ENCODE measurements at regions not wholly inside any gene's neighbourhood (a gene's known extent, or its start where the extent isn't known, plus 50 kb on each side); places are given as distances from the start of the nearest gene placed in this dataset.
A peak's percentile ranks its signal among the peaks of the same experiment; 100 is the strongest.

DNA sequence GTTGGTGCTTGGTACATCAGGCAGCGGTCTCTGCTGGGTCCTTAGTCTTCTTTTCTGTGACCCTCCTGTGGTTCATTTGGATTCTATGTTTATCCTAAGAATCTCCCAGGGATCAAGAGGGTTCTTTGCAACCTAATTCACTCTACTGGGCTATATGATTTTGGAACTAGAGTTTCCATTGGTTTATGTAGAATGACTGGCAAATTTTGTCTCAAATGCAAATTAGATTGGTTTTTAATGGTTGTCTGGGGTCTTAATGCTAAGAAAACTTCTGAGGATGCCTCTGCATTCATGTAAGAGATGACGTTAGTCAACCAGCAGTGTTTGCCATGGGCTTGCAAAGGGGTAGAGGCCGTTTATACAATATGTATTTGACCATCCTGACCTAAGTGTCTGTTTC is 129.8 kb upstream of the ZFP64 start:
- DNase-seq (ENCODE audit: low read depth in 2 of 2): no peak
- Histone ChIP-seq H3K27ac (ENCODE audit: insufficient read depth, low read length) (no peak overlapping the region), H3K4me2 (ENCODE audit: extremely low read depth, insufficient read depth, low read length) (no peak overlapping the region), H3K27me3 (ENCODE audit: control insufficient read depth, insufficient read depth, low read length) (no peaks in the 10 kb centered on the region), H3K4me1 (ENCODE audit: control insufficient read depth, extremely low read depth, insufficient read depth, low read length) (no peaks in the 10 kb centered on the region), H3K36me3 (ENCODE audit: control insufficient read depth, insufficient read depth, low read length) (no peaks in the 10 kb centered on the region), H2AFZ (ENCODE audit: low read length) (no peak overlapping the region), H4K20me1 (ENCODE audit: control insufficient read depth, extremely low read depth, insufficient read depth, low read length) (no peaks in the 10 kb centered on the region), H3K79me2 (ENCODE audit: control insufficient read depth, insufficient read depth, low read length) (no peaks in the 10 kb centered on the region), H3K9me3 (ENCODE audit: control insufficient read depth, insufficient read depth, low read depth, low read length) (no peaks in the 10 kb centered on the region), H3K9ac (ENCODE audit: insufficient read depth, low read length) (no peak overlapping the region), H3K4me3 (replicated peaks in 1 of 4; ENCODE audit: control extremely low read depth in 1 of 4, insufficient read depth in 1 of 4, low read depth in 3 of 4, low read length in 4 of 4) (no peak overlapping the region)
- no peak for TF ChIP-seq CTCF (conservative IDR thresholded peaks at IDR 0.05 in 1 of 2, IDR thresholded peaks at IDR 0.05 in 1 of 2; ENCODE audit: low read depth in 1 of 2, low read length in 2 of 2)
- no peak for TF ChIP-seq EZH2 (IDR thresholded peaks at IDR 0.05; ENCODE audit: low read length, missing control alignments)

GRCh38 chr20:52318651-52319050 is 127.1 kb upstream of the ZFP64 start:
- H3K27me3 ChIP-seq (ENCODE audit: control insufficient read depth, insufficient read depth, low read length): no peaks in the 10 kb centered on the region
- no peak overlapping the region for H2AFZ ChIP-seq (ENCODE audit: low read length)
- H3K9ac ChIP-seq (ENCODE audit: insufficient read depth, low read length): no peak overlapping the region
- H3K79me2 ChIP-seq (ENCODE audit: control insufficient read depth, insufficient read depth, low read length): no peaks in the 10 kb centered on the region
- no peak overlapping the region for H3K4me3 ChIP-seq (replicated peaks in 1 of 4; ENCODE audit: control extremely low read depth in 1 of 4, insufficient read depth in 1 of 4, low read depth in 3 of 4, low read length in 4 of 4)
- H3K9me3 ChIP-seq (ENCODE audit: control insufficient read depth, insufficient read depth, low read depth, low read length): no peaks in the 10 kb centered on the region
- no peaks in the 10 kb centered on the region for H3K36me3 ChIP-seq (ENCODE audit: control insufficient read depth, insufficient read depth, low read length)
- H4K20me1 ChIP-seq (ENCODE audit: control insufficient read depth, extremely low read depth, insufficient read depth, low read length): no peaks in the 10 kb centered on the region
- DNase-seq (ENCODE audit: low read depth in 2 of 2): no peak
- H3K4me2 ChIP-seq (ENCODE audit: extremely low read depth, insufficient read depth, low read length): no peak overlapping the region
- TF ChIP-seq CTCF (conservative IDR thresholded peaks at IDR 0.05 in 1 of 2, IDR thresholded peaks at IDR 0.05 in 1 of 2; ENCODE audit: low read depth in 1 of 2, low read length in 2 of 2): no peak
- no peak for TF ChIP-seq EZH2 (IDR thresholded peaks at IDR 0.05; ENCODE audit: low read length, missing control alignments)
- no peaks in the 10 kb centered on the region for H3K4me1 ChIP-seq (ENCODE audit: control insufficient read depth, extremely low read depth, insufficient read depth, low read length)
- H3K27ac ChIP-seq (ENCODE audit: insufficient read depth, low read length): no peak overlapping the region

- TF ChIP-seq CTCF (conservative IDR thresholded peaks at IDR 0.05 in 1 of 2, IDR thresholded peaks at IDR 0.05 in 1 of 2; ENCODE audit: low read depth in 1 of 2, low read length in 2 of 2): peak; percentile 51 to 71
- TF ChIP-seq EZH2 (IDR thresholded peaks at IDR 0.05; ENCODE audit: low read length, missing control alignments): no peak
- Histone ChIP-seq H3K4me1 (ENCODE audit: control insufficient read depth, extremely low read depth, insufficient read depth, low read length) (no peaks in the 10 kb centered on the region), H4K20me1 (ENCODE audit: control insufficient read depth, extremely low read depth, insufficient read depth, low read length) (no peaks in the 10 kb centered on the region), H3K4me2 (ENCODE audit: extremely low read depth, insufficient read depth, low read length) (peak overlapping the region; percentile 8), H3K27ac (ENCODE audit: insufficient read depth, low read length) (no peak overlapping the region), H3K9ac (ENCODE audit: insufficient read depth, low read length) (no peak overlapping the region), H3K27me3 (ENCODE audit: control insufficient read depth, insufficient read depth, low read length) (no peaks in the 10 kb centered on the region), H3K36me3 (ENCODE audit: control insufficient read depth, insufficient read depth, low read length) (no peaks in the 10 kb centered on the region), H3K4me3 (replicated peaks in 1 of 4; ENCODE audit: control extremely low read depth in 1 of 4, insufficient read depth in 1 of 4, low read depth in 3 of 4, low read length in 4 of 4) (no peak overlapping the region), H3K9me3 (ENCODE audit: control insufficient read depth, insufficient read depth, low read depth, low read length) (no peaks in the 10 kb centered on the region), H3K79me2 (ENCODE audit: control insufficient read depth, insufficient read depth, low read length) (no peaks in the 10 kb centered on the region), H2AFZ (ENCODE audit: low read length) (no peak overlapping the region)
- DNase-seq (ENCODE audit: low read depth in 2 of 2): peak; percentile 48 to 66
These were observed 121.9 kb upstream of the ZFP64 start for GRCh38 chr20:52313341-52313963.
